GM23338 (cell line): ENCODE measurements at regions not wholly inside any gene's neighbourhood (a gene's known extent, or its start where the extent isn't known, plus 50 kb on each side); places are given as distances from the start of the nearest gene placed in this dataset.

Source experiments
- ATAC-seq: fragments of 200-7000 bp; cut with Tn5 transposase; 3 replicates; pipeline ENCODE4 v1.9.1; 2020
- DNase-seq: peaks from one replicate; pipeline ENCODE4 v3.0.0-alpha.2; 2015; ENCODE audit warnings: low spot score
- H2AFZ ChIP-seq: fragments of 200-600 bp; sonication (generic); 2 replicates; pipeline ENCODE4 v1.8.0; 2016; ENCODE audit warnings: antibody characterized with exemption, mild to moderate bottlenecking, moderate library complexity
- H3F3A ChIP-seq: fragments of 200-600 bp; sonication (generic); replicated peaks from 2 replicates; pipeline ENCODE4 v1.8.0; 2017; ENCODE audit warnings: antibody characterized with exemption, mixed run types, low read depth
- H3K27ac ChIP-seq: fragments of 200-600 bp; sonication (generic); 2 replicates; pipeline ENCODE4 v1.6.1; 2016; ENCODE audit warnings: low read depth
- H3K27me3 ChIP-seq: fragments of 200-600 bp; sonication (generic); 2 replicates; pipeline ENCODE4 v1.8.0; 2016; ENCODE audit warnings: mild to moderate bottlenecking, mixed run types, moderate library complexity; ENCODE audit not compliant: insufficient read depth
- H3K36me3 ChIP-seq: fragments of 200-600 bp; sonication (generic); 2 replicates; pipeline ENCODE4 v1.8.0; 2016; ENCODE audit warnings: mild to moderate bottlenecking; ENCODE audit not compliant: insufficient read depth
- H3K4me1 ChIP-seq: fragments of 200-600 bp; sonication (generic); 2 replicates; pipeline ENCODE4 v1.8.0; 2016; ENCODE audit warnings: mild to moderate bottlenecking, moderate library complexity; ENCODE audit not compliant: insufficient read depth
- H3K4me2 ChIP-seq: fragments of 200-600 bp; sonication (generic); 2 replicates; pipeline ENCODE4 v1.7.1; 2017; ENCODE audit warnings: mixed run types
- H3K4me3 ChIP-seq: fragments of 200-600 bp; sonication (generic); 2 replicates; pipeline ENCODE4 v1.6.1; 2016; ENCODE audit warnings: mixed run types
- H3K79me2 ChIP-seq: fragments of 200-600 bp; sonication (generic); replicated peaks from 2 replicates; pipeline ENCODE4 v1.8.0; 2017; ENCODE audit warnings: mild to moderate bottlenecking; ENCODE audit not compliant: insufficient read depth
- H3K9me2 ChIP-seq: fragments of 200-600 bp; sonication (generic); 2 replicates; pipeline ENCODE4 v1.8.0; 2017; ENCODE audit not compliant: insufficient read depth
- H4K20me1 ChIP-seq: fragments of 200-600 bp; sonication (generic); replicated peaks from 2 replicates; pipeline ENCODE4 v1.8.0; 2017; ENCODE audit warnings: mild to moderate bottlenecking; ENCODE audit not compliant: insufficient read depth
- H3K27ac Mint-ChIP-seq: 2 replicates; pipeline ENCODE4 v1.8.0; 2020; ENCODE audit warnings: inconsistent platforms, mild to moderate bottlenecking, moderate library complexity, mixed read lengths
- H3K27me3 Mint-ChIP-seq: 3 replicates; pipeline ENCODE4 v1.8.0; 2022; ENCODE audit warnings: low read depth, mild to moderate bottlenecking, moderate library complexity, mixed read lengths, inconsistent platforms; ENCODE audit not compliant: insufficient read depth, poor library complexity
- H3K36me3 Mint-ChIP-seq: 3 replicates; pipeline ENCODE4 v1.8.0; 2021; ENCODE audit warnings: low read depth, mild to moderate bottlenecking, inconsistent platforms, moderate library complexity, mixed read lengths
- H3K4me1 Mint-ChIP-seq: 3 replicates; pipeline ENCODE4 v1.8.0; 2020; ENCODE audit warnings: mild to moderate bottlenecking, inconsistent platforms, mixed read lengths
- H3K4me3 Mint-ChIP-seq: 3 replicates; pipeline ENCODE4 v1.8.0; 2021; ENCODE audit warnings: moderate library complexity, mild to moderate bottlenecking, inconsistent platforms, mixed read lengths
- H3K9me3 Mint-ChIP-seq: 3 replicates; pipeline ENCODE4 v1.8.0; 2020; ENCODE audit warnings: moderate library complexity, mild to moderate bottlenecking, inconsistent platforms, mixed read lengths
- CREB1 ChIP-seq: fragments of 250-450 bp; sonication (Bioruptor Pico); IDR thresholded peaks from 2 replicates; pipeline ENCODE4 v1.5.0; 2020; ENCODE audit warnings: low read depth, mild to moderate bottlenecking, moderate library complexity
- CTCF ChIP-seq, 2 experiments: fragments of 200-600 bp in 1 of 2; sonication (generic) in 1 of 2; conservative IDR thresholded peaks; 2 replicates each; pipeline versions ENCODE4 v1.5.1 to v1.6.1; 2016 to 2017; ENCODE audit warnings: antibody characterized with exemption in 2 of 2, low read depth in 2 of 2, mild to moderate bottlenecking in 2 of 2, moderate library complexity in 1 of 2
- ETS1 ChIP-seq: IDR thresholded peaks from 2 replicates; pipeline ENCODE4 v1.6.1; 2016; ENCODE audit warnings: antibody characterized with exemption
- EZH2 ChIP-seq: fragments of 200-600 bp; sonication (generic); IDR thresholded peaks from one replicate; pipeline ENCODE4 v1.8.0; 2017; ENCODE audit warnings: antibody characterized with exemption, mild to moderate bottlenecking, low read depth; ENCODE audit not compliant: unreplicated experiment
- EZH2phosphoT487 ChIP-seq: fragments of 200-600 bp; sonication (generic); IDR thresholded peaks from one replicate; pipeline ENCODE4 v1.8.1; 2018; ENCODE audit warnings: antibody characterized with exemption; ENCODE audit not compliant: unreplicated experiment
- JUNB ChIP-seq: IDR thresholded peaks from one replicate; pipeline ENCODE4 v1.6.1; 2016; ENCODE audit warnings: antibody characterized with exemption; ENCODE audit not compliant: unreplicated experiment
- NANOG ChIP-seq: IDR thresholded peaks from 2 replicates; pipeline ENCODE4 v1.6.1; 2016; ENCODE audit warnings: antibody characterized with exemption, borderline replicate concordance
- POLR2AphosphoS5 ChIP-seq: IDR thresholded peaks from 2 replicates; pipeline ENCODE4 v1.6.1; 2016; ENCODE audit warnings: antibody characterized with exemption, low read depth
- REST ChIP-seq: IDR thresholded peaks from one replicate; pipeline ENCODE4 v1.6.1; 2018; ENCODE audit warnings: antibody characterized with exemption; ENCODE audit not compliant: unreplicated experiment
- STAT1 ChIP-seq: IDR thresholded peaks from one replicate; pipeline ENCODE4 v1.6.1; 2016; ENCODE audit warnings: antibody characterized with exemption; ENCODE audit not compliant: unreplicated experiment
- ZNF114 ChIP-seq: fragments of 250-450 bp; sonication (Bioruptor Pico); IDR thresholded peaks from 2 replicates; pipeline ENCODE4 v1.5.0; 2020; ENCODE audit warnings: mild to moderate bottlenecking, moderate library complexity
- ZNF331 ChIP-seq: fragments of 250-450 bp; sonication (Bioruptor Pico); IDR thresholded peaks from 2 replicates; pipeline ENCODE4 v1.5.0; 2020; ENCODE audit warnings: low read depth, mild to moderate bottlenecking, moderate library complexity
- ZNF462 ChIP-seq: fragments of 250-450 bp; sonication (Bioruptor Pico); IDR thresholded peaks from 2 replicates; pipeline ENCODE4 v1.5.0; 2020; ENCODE audit warnings: mild to moderate bottlenecking, moderate library complexity

GRCh38 chrX:7253565-7253964 lies 105.6 kb upstream of the PUDP start:
- Histone ChIP-seq H3K79me2 (no peaks in the 10 kb centered on the region), H3K4me3 (no peak overlapping the region), H3K36me3 (no peaks in the 10 kb centered on the region), H4K20me1 (no peaks in the 10 kb centered on the region), H3K27me3 (no peaks in the 10 kb centered on the region), H3K4me2 (no peak overlapping the region), H3K4me1 (no peaks in the 10 kb centered on the region), H3K9me2 (no peaks in the 10 kb centered on the region), H2AFZ (no peak overlapping the region), H3K27ac (no peak overlapping the region), H3F3A (no peaks in the 10 kb centered on the region)
- no peaks in the 10 kb centered on the region; the same call in 2 of the 3 replicates for H3K4me1 Mint-ChIP-seq
- ATAC-seq (no peak), DNase-seq (no peak)
- no peaks in the 10 kb centered on the region for H3K36me3 Mint-ChIP-seq
- H3K9me3 Mint-ChIP-seq, result no peaks in the 10 kb centered on the region
- no peak overlapping the region for H3K4me3 Mint-ChIP-seq
- no peak for TF ChIP-seq EZH2phosphoT487
- no peak for TF ChIP-seq ETS1
- TF ChIP-seq ZNF331 (CRISPR knock-in tag), result no peak
- no peak for TF ChIP-seq ZNF114 (CRISPR knock-in tag)
- no peak for TF ChIP-seq CTCF (conservative IDR thresholded peaks at IDR 0.05; ENCODE audit: low read depth in 2 of 2)
- TF ChIP-seq ZNF462 (CRISPR knock-in tag), result no peak
- TF ChIP-seq JUNB, result no peak
- TF ChIP-seq NANOG, result no peak
- no peak for TF ChIP-seq POLR2AphosphoS5
- no peak for TF ChIP-seq EZH2
- TF ChIP-seq STAT1, result no peak
- TF ChIP-seq CREB1 (CRISPR knock-in tag), result no peak
- no peak for TF ChIP-seq REST
- H3K27me3 Mint-ChIP-seq, result peaks cover 4% of the 10 kb centered on the region
- no peak overlapping the region for H3K27ac Mint-ChIP-seq
